Spleen (tissue), 7 donors: ENCODE measurements at regions not wholly inside any gene's neighbourhood (a gene's known extent, or its start where the extent isn't known, plus 50 kb on each side); places are given as distances from the start of the nearest gene placed in this dataset.

Experiments used
- POLR2A ChIP-seq, 3 donors: fragments of 450-650 bp; IDR thresholded peaks; one replicate each; pipeline ENCODE4 v1.5.1; 2017; ENCODE audit warnings: antibody characterized with exemption in 3 of 3, mild to moderate bottlenecking in 1 of 3
- POLR2AphosphoS5 ChIP-seq, 3 donors: sonication (generic); formaldehyde crosslinking; IDR thresholded peaks; one replicate each; pipeline ENCODE4 v1.5.1; 2017; ENCODE audit warnings: antibody characterized with exemption in 3 of 3
- TF ChIP-seq, protein P1 (sequence below), 11 experiments: fragments of 200-600 bp in 7 of 11; fragments of 450-650 bp in 4 of 11; sonication (generic) in 4 of 11; IDR thresholded peaks in 8 of 11; conservative IDR thresholded peaks in 3 of 11; 1 replicate in 7 of 11; 2 replicates in 4 of 11; pipeline versions ENCODE4 v1.4.0 to v1.8.0; 2016 to 2021; ENCODE audit warnings: antibody characterized with exemption in 11 of 11, inconsistent platforms in 4 of 11, mild to moderate bottlenecking in 1 of 11
- donor health status: DM: no; HTN: no; CAD: no; lungs with moderate emphysema.
- donor health status: DM: no; HTN: no; CAD: no.
- donor health status: DM: no; HTN: no; CAD: no.

DNA sequence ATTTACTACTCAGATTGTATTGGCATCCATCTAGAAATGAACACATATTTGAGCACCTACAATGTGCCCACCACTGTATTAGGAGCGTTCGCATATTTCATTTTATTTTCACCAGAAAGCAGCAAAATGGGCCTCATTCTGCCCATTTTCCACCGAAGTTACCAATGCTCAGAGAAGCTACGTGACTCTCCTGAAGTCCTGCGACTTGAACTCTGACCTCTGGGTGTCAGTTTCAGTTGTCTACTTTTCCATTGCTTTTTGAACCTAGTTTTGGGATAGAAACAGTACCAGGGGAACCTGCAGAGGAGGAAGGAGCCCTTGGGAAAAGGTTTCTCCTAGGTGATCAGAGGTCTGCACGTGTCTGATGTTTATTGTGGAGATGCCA is 139.1 kb upstream of the SDK2 start:
- TF ChIP-seq, protein P1, sequence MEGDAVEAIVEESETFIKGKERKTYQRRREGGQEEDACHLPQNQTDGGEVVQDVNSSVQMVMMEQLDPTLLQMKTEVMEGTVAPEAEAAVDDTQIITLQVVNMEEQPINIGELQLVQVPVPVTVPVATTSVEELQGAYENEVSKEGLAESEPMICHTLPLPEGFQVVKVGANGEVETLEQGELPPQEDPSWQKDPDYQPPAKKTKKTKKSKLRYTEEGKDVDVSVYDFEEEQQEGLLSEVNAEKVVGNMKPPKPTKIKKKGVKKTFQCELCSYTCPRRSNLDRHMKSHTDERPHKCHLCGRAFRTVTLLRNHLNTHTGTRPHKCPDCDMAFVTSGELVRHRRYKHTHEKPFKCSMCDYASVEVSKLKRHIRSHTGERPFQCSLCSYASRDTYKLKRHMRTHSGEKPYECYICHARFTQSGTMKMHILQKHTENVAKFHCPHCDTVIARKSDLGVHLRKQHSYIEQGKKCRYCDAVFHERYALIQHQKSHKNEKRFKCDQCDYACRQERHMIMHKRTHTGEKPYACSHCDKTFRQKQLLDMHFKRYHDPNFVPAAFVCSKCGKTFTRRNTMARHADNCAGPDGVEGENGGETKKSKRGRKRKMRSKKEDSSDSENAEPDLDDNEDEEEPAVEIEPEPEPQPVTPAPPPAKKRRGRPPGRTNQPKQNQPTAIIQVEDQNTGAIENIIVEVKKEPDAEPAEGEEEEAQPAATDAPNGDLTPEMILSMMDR (IDR thresholded peaks at IDR 0.05 in 8 of 11, conservative IDR thresholded peaks at IDR 0.05 in 3 of 11): no peak
- TF ChIP-seq POLR2A (IDR thresholded peaks at IDR 0.05) (no peak), POLR2AphosphoS5 (IDR thresholded peaks at IDR 0.05) (no peak)
